Ovary (tissue), 7 donors: ENCODE measurements at regions not wholly inside any gene's neighbourhood (a gene's known extent, or its start where the extent isn't known, plus 50 kb on each side); places are given as distances from the start of the nearest gene placed in this dataset.

ENCODE experiments used
- DNase-seq, 5 donors: peaks; one replicate each; pipeline ENCODE4 v3.0.0-alpha.2; 2019 to 2020
- H3K27ac ChIP-seq, 2 donors: fragments of 200-600 bp; one replicate each; pipeline versions ENCODE4 v1.5.1 to v1.8.0; 2019 to 2022
- H3K27me3 ChIP-seq: fragments of 200-600 bp; one replicate; pipeline ENCODE4 v1.8.0; 2022
- H3K36me3 ChIP-seq: fragments of 200-600 bp; sonication (generic); one replicate; pipeline ENCODE4 v1.5.1; 2019
- H3K4me1 ChIP-seq: one replicate; pipeline ENCODE4 v1.8.1; 2013; ENCODE audit warnings: mild to moderate bottlenecking, moderate library complexity; ENCODE audit not compliant: insufficient read depth
- H3K4me3 ChIP-seq: fragments of 200-600 bp; sonication (generic); one replicate; pipeline ENCODE4 v1.5.1; 2017
- H3K9me3 ChIP-seq, 2 donors: fragments of 200-600 bp in 1 of 2; sonication (generic) in 1 of 2; one replicate each; pipeline versions ENCODE4 v1.5.1 to v1.8.1; 2013 to 2019; ENCODE audit warnings: mild to moderate bottlenecking in 1 of 2, moderate library complexity in 1 of 2
- CTCF ChIP-seq, 3 donors: fragments of 450-650 bp in 2 of 3; fragments of 200-600 bp in 1 of 3; IDR thresholded peaks; one replicate each; pipeline versions ENCODE4 v1.5.1 to v1.8.0; 2016 to 2022; ENCODE audit warnings: antibody characterized with exemption in 3 of 3, mild to moderate bottlenecking in 1 of 3
- EP300 ChIP-seq: sonication (generic); formaldehyde crosslinking; IDR thresholded peaks from one replicate; pipeline ENCODE4 v1.6.1; 2017; ENCODE audit warnings: antibody characterized with exemption
- POLR2A ChIP-seq: fragments of 450-650 bp; IDR thresholded peaks from one replicate; pipeline ENCODE4 v1.6.1; 2017; ENCODE audit warnings: antibody characterized with exemption, mild to moderate bottlenecking, moderate library complexity
- WGBS, 3 donors: extraction: QIAGEN DNeasy Blood & Tissue Kit in 1 of 3; methylation state at CpG; one replicate each; pipeline versions ENCODE4 v1.1.5 to v1.1.7; 2013 to 2017; 5-methylcytosine and 5-hydroxymethylcytosine counted together
- intact Hi-C, 4 donors: fragments of 100-400 bp; cut with DNase I; formaldehyde crosslinking; loops; one replicate each; pipeline versions ENCODE4 v1.11.0 to v1.15.1; 2022 to 2023
- donor health status: DM: no; HTN: no; CAD: no; lungs with moderate emphysema.
- donor health status: DM: no; HTN: no; CAD: no.
- donor health status: Bipolar disorder and iron deficiency.
- donor health status: DM: no; HTN: no; CAD: no.
- donor health status: DM: yes; HTN: yes; CAD: no.

- intact Hi-C loops, result no loop called here
- WGBS, 3 donors, result 73 to 76% (median 73%) methylated on average over 1 of the region's 1 CpG
- H3K27ac ChIP-seq, result no peak overlapping the region
- no peak overlapping the region for H3K4me3 ChIP-seq
- TF ChIP-seq CTCF (IDR thresholded peaks at IDR 0.05) (no peak), EP300 (no peak), POLR2A (no peak)
- H3K4me1 ChIP-seq, result no peaks in the 10 kb centered on the region
- H3K36me3 ChIP-seq, result no peaks in the 10 kb centered on the region
- H3K9me3 ChIP-seq, result no peaks in the 10 kb centered on the region
- no peak for DNase-seq
- no peaks in the 10 kb centered on the region for H3K27me3 ChIP-seq
Measured at GRCh38 chr10:85447690-85448089, 918.9 kb downstream of the GRID1 start.

DNA sequence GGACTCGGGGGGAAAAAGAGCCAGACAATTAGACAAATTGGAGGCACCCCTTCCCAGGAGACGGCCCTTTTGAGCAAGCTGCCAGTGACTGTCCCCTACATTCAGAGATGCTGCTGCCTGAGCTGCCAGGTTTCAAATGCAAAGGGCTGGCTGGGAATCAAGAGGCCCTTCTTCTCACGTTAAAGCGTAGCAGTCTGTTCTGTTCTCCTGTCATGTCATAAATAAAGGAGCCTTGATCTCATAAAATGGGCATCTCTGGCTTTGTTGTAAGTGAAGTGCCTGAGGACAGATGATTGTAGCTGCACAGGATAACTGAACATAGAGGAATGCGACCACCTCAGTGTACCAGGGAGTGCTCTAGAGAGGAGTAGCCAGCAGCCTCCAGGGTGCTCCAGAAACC lies 917.9 kb downstream of the GRID1 start:
- H3K27me3 ChIP-seq, result no peaks in the 10 kb centered on the region
- intact Hi-C loops, result no loop called here
- no peak overlapping the region for H3K27ac ChIP-seq
- no peaks in the 10 kb centered on the region for H3K36me3 ChIP-seq
- H3K9me3 ChIP-seq, result no peaks in the 10 kb centered on the region
- H3K4me3 ChIP-seq, result no peak overlapping the region
- H3K4me1 ChIP-seq, result no peaks in the 10 kb centered on the region
- 44 to 62% (median 60%) methylated on average over 5 of the region's 5 CpGs for WGBS, 3 donors
- no peak for DNase-seq
- TF ChIP-seq EP300 (no peak), CTCF (IDR thresholded peaks at IDR 0.05) (no peak), POLR2A (no peak)

GRCh38 chr10:85454386-85454785 lies 912.2 kb downstream of the GRID1 start:
- H3K27ac ChIP-seq, result no peak overlapping the region
- TF ChIP-seq CTCF (IDR thresholded peaks at IDR 0.05) (no peak), EP300 (no peak), POLR2A (no peak)
- no peaks in the 10 kb centered on the region for H3K27me3 ChIP-seq
- no peak for DNase-seq
- H3K9me3 ChIP-seq, result no peaks in the 10 kb centered on the region
- intact Hi-C loops, result no loop called here
- no peak overlapping the region for H3K4me3 ChIP-seq
- 85 to 98% (median 87%) methylated on average over 1 of the region's 1 CpG for WGBS, 3 donors
- H3K4me1 ChIP-seq, result no peaks in the 10 kb centered on the region
- no peaks in the 10 kb centered on the region for H3K36me3 ChIP-seq

GRCh38 chr10:85457191-85457590 lies 909.4 kb downstream of the GRID1 start:
- 0 to 13% (median 2%) methylated on average over 2 of the region's 2 CpGs for WGBS, 3 donors
- no peaks in the 10 kb centered on the region for H3K27me3 ChIP-seq

More at GRCh38 chr10:85457191-85457590, 909.4 kb downstream of the GRID1 start:
- H3K36me3 ChIP-seq, result no peaks in the 10 kb centered on the region
- H3K4me1 ChIP-seq, result no peaks in the 10 kb centered on the region
- no peak overlapping the region for H3K4me3 ChIP-seq
- TF ChIP-seq CTCF (IDR thresholded peaks at IDR 0.05) (no peak), POLR2A (no peak)
- DNase-seq, result no peak
- no peak overlapping the region for H3K27ac ChIP-seq
- intact Hi-C loops, result no loop called here
- no peaks in the 10 kb centered on the region for H3K9me3 ChIP-seq
